Activated T-helper 9 cell treated with anti-CD3 and anti-CD28 coated beads, Interleukin-2, amount 50 U/mL, for 16 hours (primary cell): ENCODE measurements at regions not wholly inside any gene's neighbourhood (a gene's known extent, or its start where the extent isn't known, plus 50 kb on each side); places are given as distances from the start of the nearest gene placed in this dataset.

Experiments
- DNase-seq: peaks from one replicate; pipeline ENCODE4 v3.0.0-alpha.2; 2020; ENCODE audit warnings: low read depth

DNA sequence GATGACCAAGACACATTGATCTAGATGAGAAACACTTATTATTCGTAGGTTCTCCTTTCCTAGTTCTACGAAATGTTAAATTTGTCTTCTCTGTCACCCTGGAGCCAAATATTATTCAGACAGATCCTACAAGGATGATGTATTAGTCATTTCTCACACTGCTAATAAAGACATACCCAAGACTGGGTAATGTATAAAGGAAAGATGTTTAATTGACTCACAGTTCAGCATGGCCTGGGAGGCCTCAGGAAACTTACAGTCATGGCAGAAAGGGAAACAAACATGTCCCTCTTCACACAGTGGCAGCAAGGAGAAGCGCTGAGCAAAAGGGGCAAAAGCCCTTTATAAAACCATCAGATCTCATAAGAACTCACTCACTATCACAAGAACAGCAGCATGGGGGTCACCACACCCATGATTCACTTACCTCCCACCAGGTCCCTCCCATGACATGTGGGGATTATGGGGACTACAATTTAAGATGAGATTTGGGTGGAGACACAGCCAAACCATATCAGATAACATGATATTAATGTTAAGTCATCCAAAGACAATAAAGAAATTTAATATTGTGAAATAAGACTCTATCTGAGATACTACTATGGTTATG is 1248.8 kb upstream of the SLC10A2 start:
- DNase-seq: no peak

- DNase-seq: no peak
Observed at GRCh38 chr13:104314321-104314720, 1248.1 kb upstream of the SLC10A2 start.

DNA sequence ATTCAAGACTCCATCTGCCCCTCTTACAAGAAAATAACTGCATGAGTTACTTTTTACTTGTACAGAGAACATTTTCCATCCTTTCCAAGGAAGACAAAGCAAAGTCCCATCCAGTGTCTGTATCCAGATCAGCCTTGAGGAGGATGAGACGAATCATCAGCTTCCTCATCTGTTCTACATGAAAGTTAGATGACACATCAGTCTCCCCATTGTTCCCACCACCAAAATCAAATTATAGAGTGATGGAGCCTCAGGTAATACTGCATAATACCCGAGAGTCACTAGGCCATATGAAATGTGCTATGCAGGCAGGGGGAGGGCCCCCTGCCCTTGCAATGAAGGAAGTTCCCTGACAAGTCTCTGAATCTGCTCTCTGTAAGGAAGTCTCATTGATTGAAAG is 1244.6 kb upstream of the SLC10A2 start:
- no peak for DNase-seq

DNA sequence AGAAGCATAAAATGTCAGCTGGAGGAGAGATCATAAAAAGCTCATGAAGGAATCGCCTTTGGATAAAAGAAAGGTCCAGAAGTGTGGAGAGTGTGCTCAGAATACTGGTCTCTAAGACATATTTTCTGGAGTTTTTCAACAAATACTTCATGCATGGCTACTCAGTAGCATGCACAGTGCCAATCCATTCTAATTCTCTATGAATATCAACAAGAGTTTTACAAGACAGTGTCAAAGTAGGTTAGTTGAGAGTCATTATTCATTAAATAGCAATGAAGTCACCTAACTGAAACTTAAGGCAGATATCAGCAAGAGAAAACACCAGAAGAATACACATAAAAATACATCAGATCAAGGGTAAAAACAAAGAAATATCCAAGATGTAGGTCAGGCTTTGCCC is 1243.2 kb upstream of the SLC10A2 start:
- DNase-seq: no peak

DNA sequence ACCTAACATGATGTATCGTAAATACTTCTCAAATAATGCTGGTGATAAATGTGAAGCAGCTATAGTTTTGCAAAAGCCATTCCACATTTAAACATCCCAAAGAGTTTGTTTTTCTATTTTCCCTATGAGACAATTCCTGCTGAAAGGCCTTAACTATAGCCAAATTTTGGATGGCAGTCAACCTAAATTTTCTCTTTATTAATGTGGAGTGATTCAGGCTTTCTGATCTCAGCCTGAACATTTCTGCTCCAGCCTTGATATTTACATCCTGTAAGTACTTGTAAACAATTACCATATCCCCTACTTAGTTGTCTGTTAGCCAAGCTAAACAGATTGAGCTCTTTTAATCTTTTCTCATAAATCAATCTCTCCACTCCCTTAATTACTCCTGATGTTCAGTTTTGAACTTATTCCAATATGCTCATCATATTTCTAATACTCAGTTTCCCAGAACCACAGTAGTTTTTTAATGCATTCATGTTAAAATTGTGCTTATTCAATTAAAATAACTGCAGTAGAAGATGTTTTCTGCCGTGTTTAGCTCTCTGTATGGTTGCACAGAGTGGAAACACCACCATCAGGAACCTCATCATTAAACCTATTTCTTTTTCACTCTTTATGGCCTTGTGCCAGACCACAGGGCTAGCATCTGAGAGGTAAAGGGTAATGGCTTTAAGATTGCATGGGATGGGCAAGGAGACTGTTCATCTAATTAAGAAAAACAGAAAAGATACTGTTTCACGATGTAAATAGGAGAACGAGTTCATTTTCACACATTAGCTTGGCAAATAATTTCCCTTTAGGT is 1235.2 kb upstream of the SLC10A2 start:
- DNase-seq: no peak

- no peak for DNase-seq
Observed at GRCh38 chr13:104297075-104297474, 1230.9 kb upstream of the SLC10A2 start.

- DNase-seq: no peak
Observed at GRCh38 chr13:104296286-104296685, 1230.1 kb upstream of the SLC10A2 start.

- no peak for DNase-seq
Observed at GRCh38 chr13:104295537-104295936, 1229.3 kb upstream of the SLC10A2 start.

DNA sequence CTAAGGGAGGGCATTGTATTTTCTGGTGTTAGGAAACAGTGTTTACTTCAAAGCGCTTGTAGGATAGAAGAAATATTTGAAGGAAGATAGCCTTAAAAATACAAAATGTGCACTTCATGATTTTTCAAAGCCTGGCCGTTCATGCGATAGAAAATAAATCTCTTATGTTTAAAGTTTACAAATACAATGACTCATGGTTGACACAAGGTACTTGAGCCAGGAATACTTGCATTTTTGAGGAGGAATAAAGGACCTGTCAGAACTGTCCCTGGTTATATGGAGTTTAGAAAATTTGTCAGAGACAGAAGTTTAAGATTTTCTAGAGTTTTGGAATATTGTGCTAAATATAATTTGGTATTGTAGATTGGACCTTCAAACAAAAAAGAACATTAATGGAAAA is 1223.2 kb upstream of the SLC10A2 start:
- DNase-seq: no peak

GRCh38 chr13:104288496-104288895 is 1222.3 kb upstream of the SLC10A2 start:
- no peak for DNase-seq

DNA sequence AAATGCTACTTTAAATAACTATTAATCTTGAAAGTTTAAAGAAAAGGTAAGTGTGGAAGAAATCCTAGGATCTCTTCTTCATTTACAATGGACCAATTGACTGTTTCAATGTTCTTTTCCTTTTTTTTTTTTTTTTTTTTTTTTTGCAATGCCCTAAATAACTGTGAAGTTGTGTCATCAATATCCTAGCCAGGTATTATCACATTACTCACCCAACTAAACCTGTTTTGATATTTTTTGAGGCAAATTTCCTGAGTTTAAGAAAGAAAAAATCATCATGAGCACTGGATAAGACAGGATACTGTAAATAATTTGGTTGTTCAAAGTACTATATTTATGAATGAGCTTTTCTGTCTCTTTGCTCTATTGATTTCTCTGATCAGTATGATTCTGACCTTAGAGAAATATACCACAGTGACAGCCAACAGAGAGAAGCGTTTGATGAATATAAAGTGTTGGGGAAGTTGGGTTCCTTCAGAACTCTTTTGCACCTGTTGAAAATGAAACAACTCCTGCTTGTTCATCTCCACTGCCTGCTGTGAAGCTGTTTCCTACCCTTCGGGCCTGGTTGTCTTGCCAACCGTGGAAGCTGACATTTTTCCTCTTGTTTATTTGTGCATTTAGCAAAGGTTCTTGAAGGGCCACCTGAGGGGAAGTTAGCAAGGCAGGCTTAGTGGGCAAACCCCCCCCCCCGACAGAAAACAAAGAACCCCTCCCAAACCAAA is 1220.5 kb upstream of the SLC10A2 start:
- DNase-seq: no peak

- DNase-seq: no peak
Observed at GRCh38 chr13:104281910-104282309, 1215.7 kb upstream of the SLC10A2 start.

DNA sequence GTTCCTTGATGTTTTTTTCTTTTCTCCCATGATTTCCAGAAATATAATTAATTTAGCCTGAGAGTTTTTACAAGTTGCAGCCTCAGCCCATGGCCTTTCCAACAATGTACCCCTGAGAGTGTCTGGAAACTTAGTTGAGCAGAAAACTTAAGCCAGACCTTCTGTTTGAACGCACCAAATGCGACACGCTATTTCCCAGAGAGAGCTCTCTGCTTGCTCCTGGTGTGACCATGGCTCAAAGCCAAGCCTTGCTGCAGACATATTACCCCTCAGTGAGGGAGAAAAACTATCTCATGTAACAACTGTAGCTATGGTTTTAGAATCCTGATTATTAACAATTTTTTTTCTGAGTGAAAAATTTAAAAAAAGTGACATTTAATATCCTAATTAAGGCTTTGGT is 1204.5 kb upstream of the SLC10A2 start:
- DNase-seq: no peak

DNA sequence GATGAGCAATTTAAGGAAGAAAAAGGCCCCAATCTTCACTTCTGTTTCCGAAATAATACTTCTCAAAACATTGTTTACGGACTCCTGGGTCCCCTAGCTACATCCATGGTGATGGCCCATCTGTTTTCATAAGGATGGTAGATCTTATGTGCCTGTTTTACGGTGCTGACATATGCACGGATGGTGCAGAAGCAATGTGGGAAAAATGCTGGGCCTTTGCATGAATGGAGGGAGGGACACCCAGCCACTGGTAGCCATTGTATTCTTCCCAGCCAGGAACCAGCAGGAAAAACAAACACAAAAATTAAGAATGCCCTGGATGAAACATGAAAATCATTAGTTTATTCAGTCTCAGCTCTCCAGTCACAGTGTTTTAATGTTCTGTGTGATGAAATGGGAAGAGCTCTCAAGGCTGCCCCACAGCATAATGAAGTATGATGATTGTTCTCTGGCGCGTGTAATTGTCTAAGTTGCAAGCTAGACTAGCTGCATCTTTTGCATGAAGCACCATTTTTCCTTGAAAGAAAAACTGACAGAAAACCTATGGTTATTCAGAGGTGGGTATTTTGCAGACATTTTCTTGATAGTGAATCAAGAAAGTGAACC is 1201.1 kb upstream of the SLC10A2 start:
- DNase-seq: no peak

DNA sequence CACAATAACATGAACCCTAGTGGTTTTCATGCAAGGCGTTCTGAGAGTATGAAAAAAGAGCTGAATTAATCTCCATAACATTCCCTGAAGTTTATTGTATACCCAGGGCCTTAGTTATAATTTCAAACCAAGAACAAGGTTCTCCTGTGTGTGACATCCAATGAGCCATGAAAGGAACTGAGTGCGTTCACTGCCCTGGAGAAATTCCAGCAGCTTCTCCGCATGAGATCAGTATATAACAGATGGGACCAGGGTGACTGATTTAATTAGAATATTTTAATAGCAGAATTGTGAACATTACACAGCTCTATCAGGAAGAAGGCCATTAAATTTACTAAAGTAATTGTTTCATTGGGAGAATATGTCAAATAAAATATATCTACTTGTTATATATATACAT is 1190.5 kb upstream of the SLC10A2 start:
- no peak for DNase-seq

DNA sequence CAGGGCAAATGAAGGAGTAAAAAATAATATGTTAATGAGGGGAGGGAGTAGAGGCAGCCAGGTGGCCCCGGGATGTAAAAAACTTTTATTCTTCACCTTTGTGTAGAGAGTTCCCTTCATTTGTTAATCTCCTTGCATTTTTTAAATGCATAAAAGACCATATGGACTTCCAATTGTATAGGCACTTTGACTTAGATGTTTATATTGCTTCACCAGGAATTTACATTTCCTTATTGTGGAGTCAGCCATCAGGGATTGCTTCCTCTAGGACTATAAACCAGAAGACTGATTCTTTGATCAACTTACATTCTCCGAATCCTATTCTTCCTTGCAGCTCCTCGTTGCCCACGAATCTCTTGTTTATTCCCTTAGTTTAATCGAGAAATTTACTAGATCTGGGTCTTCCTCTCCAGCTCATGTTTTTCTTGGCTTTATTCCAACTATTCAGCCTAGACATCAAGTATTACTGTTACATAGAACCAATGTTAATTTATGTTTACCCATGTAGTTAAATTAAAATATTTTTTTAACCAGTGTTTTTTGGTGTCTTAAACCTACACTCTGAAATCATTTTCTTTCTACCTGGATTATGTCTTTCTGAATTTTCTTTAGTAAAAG is 1187.0 kb upstream of the SLC10A2 start:
- DNase-seq: no peak

DNA sequence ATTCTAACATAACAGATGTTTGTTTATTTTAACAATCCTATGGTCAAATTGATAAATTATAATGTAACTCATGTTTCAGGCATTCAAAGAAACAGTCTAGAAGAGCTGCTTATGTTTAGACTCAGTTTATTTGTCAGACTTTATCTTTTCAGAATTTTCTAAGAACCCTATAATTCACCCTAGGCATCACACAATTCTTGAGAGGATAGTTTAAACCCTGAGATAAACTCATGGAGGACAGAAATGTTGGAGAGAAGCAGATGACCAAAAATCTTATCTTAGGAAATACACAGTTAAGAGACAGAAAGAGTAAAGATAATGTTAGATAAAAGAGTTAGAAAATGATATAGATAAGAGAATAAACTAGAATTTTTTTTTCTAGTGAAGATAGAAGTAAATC is 1185.7 kb upstream of the SLC10A2 start:
- DNase-seq: no peak

DNA sequence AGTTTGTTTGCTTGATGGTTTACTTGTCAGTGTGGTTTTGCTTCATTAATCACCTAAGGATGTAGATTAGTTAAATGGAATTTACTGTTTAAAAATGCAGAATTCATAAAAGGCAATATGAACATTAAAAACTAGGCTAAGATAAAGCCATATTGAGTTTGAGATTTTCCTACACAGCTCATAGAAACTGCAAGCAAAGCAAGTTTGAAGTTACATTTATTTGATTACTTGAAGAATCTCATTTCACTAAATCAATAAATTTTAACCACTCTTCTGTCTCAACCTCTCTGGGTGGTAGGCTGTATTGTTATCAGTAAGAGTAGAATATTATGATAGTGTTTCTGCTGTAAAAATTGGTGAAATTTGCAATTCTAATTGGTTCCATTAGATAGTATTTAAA is 1180.7 kb upstream of the SLC10A2 start:
- DNase-seq: no peak

GRCh38 chr13:104206450-104207044 is 1140.3 kb upstream of the SLC10A2 start:
- DNase-seq: no peak

- DNase-seq: no peak
Observed at GRCh38 chr13:104204177-104204576, 1138.0 kb upstream of the SLC10A2 start.

DNA sequence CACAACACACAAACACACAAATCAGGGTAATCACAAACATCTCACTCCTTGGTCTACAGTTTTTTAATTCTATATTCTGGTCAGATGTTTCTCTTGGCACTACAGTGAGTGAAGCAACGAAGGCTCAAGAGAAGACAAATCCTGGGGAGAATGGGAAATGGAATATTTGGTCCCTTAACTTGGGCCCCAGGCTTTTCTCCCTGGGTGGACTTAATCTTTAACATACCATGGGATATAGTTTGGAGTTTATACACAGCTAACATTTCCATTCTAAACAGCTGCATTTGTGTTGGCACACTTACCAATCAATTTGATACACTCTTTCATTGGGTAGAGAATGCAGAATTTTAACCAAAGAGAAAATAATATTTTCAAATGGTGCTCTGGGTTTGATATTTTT is 1132.6 kb upstream of the SLC10A2 start:
- DNase-seq: no peak

DNA sequence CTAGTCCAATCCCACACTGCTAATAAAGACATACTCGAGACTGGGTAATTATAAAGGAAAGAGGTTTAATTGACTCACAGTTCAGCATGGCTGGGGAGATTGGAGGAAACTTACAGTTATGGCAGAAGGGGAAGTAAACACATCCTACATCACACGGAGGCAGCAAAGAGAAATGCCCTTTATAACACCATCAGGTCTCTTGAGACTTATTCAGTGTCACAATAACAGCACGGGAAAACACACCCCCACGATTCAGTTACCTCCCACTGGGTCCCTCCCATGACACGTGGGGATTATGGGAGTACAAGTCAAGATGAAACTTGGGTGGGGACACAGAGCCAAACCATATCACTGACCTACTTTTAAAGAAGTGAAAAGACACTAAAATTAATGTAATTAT is 1130.4 kb upstream of the SLC10A2 start:
- DNase-seq: no peak
